Activated T-cell treated with anti-CD3 and anti-CD28 coated beads, Interleukin-2, amount 50 U/mL, for 72 hours (primary cell): ENCODE measurements at regions not wholly inside any gene's neighbourhood (a gene's known extent, or its start where the extent isn't known, plus 50 kb on each side); places are given as distances from the start of the nearest gene placed in this dataset.

Experiments used
- ATAC-seq, 2 donors: fragments of 150-1000 bp; cut with Tn5 transposase; replicated peaks in 1 of 2; 2 replicates each; pipeline ENCODE4 v1.10.0; 2021; ENCODE audit warnings: moderate library complexity in 2 of 2, mild to moderate bottlenecking in 1 of 2
- DNase-seq, 2 donors: peaks; one replicate each; pipeline ENCODE4 v3.0.0; 2021 to 2022; ENCODE audit warnings: mixed read lengths in 1 of 2
- H3K27ac Mint-ChIP-seq: one replicate; pipeline ENCODE4 v1.8.0; 2022; ENCODE audit warnings: mild to moderate bottlenecking, moderate library complexity, mixed read lengths
- H3K27me3 Mint-ChIP-seq: one replicate; pipeline ENCODE4 v1.8.0; 2022; ENCODE audit warnings: low read depth, mixed read lengths
- H3K36me3 Mint-ChIP-seq, 2 donors: one replicate each; pipeline ENCODE4 v1.8.0; 2022; ENCODE audit warnings: mixed read lengths in 2 of 2, mild to moderate bottlenecking in 1 of 2; ENCODE audit not compliant: insufficient read depth in 2 of 2
- H3K4me1 Mint-ChIP-seq: one replicate; pipeline ENCODE4 v1.8.0; 2022; ENCODE audit warnings: low read depth, mixed read lengths
- H3K4me3 Mint-ChIP-seq, 2 donors: one replicate each; pipeline ENCODE4 v1.8.0; 2022; ENCODE audit warnings: mild to moderate bottlenecking in 2 of 2, mixed read lengths in 2 of 2, moderate library complexity in 2 of 2
- H3K9me3 Mint-ChIP-seq, 2 donors: one replicate each; pipeline ENCODE4 v1.8.0; 2022; ENCODE audit warnings: mixed read lengths in 2 of 2

GRCh38 chr4:188904617-188905016 is 765.4 kb downstream of the TRIML1 start:
- Mint-ChIP-seq H3K36me3 (peaks cover 1 to 3% of the 10 kb centered on the region in 2 donors), H3K9me3 (peaks cover 1 to 6% of the 10 kb centered on the region in 2 donors), H3K27ac (no peak overlapping the region), H3K4me1 (no peaks in the 10 kb centered on the region), H3K4me3 (no peak overlapping the region), H3K27me3 (no peaks in the 10 kb centered on the region)
- no peak for ATAC-seq
- no peak for DNase-seq

- Mint-ChIP-seq H3K36me3 (peaks cover 1 to 3% of the 10 kb centered on the region in 2 donors), H3K27me3 (no peaks in the 10 kb centered on the region), H3K27ac (no peak overlapping the region), H3K4me1 (no peaks in the 10 kb centered on the region), H3K4me3 (no peak overlapping the region), H3K9me3 (peaks cover 1 to 6% of the 10 kb centered on the region in 2 donors)
- DNase-seq (no peak), ATAC-seq (no peak)
These were observed 766.0 kb downstream of the TRIML1 start for GRCh38 chr4:188905248-188905647.

GRCh38 chr4:188911199-188911598 is 772.0 kb downstream of the TRIML1 start:
- H3K27ac Mint-ChIP-seq = no peak overlapping the region
- no peaks in the 10 kb centered on the region for H3K27me3 Mint-ChIP-seq

GRCh38 chr4:188911707-188912106 is 772.5 kb downstream of the TRIML1 start:
- H3K9me3 Mint-ChIP-seq = peaks cover 11 to 17% of the 10 kb centered on the region in 2 donors
- no peak for DNase-seq
- H3K4me1 Mint-ChIP-seq = no peaks in the 10 kb centered on the region
- peaks cover 0 to 2% of the 10 kb centered on the region in 2 donors for H3K36me3 Mint-ChIP-seq
- H3K27me3 Mint-ChIP-seq = no peaks in the 10 kb centered on the region
- ATAC-seq = no peak
- no peak overlapping the region for H3K27ac Mint-ChIP-seq
- no peak overlapping the region for H3K4me3 Mint-ChIP-seq

More at GRCh38 chr4:188911199-188911598, 772.0 kb downstream of the TRIML1 start:
- Mint-ChIP-seq H3K4me3 (no peak overlapping the region), H3K4me1 (no peaks in the 10 kb centered on the region), H3K36me3 (peaks cover 0 to 2% of the 10 kb centered on the region in 2 donors), H3K9me3 (peaks cover 11 to 17% of the 10 kb centered on the region in 2 donors)
- no peak for ATAC-seq
- DNase-seq = no peak

- Mint-ChIP-seq H3K36me3 (peaks cover 0 to 2% of the 10 kb centered on the region in 2 donors), H3K27ac (no peak overlapping the region), H3K4me3 (no peak overlapping the region), H3K9me3 (peaks cover 17 to 19% of the 10 kb centered on the region in 2 donors), H3K4me1 (no peaks in the 10 kb centered on the region), H3K27me3 (no peaks in the 10 kb centered on the region)
- DNase-seq = no peak
- ATAC-seq = no peak
These were observed 775.9 kb downstream of the TRIML1 start for GRCh38 chr4:188915175-188915574.

- Mint-ChIP-seq H3K27me3 (no peaks in the 10 kb centered on the region), H3K9me3 (peaks cover 12 to 17% of the 10 kb centered on the region in 2 donors)
These were observed 779.5 kb downstream of the TRIML1 start for GRCh38 chr4:188918787-188919186.

GRCh38 chr4:188930822-188931221 is 791.6 kb downstream of the TRIML1 start:
- ATAC-seq (no peak), DNase-seq (peak; percentile 2)
- Mint-ChIP-seq H3K27ac (no peak overlapping the region), H3K27me3 (no peaks in the 10 kb centered on the region), H3K4me3 (no peak overlapping the region), H3K36me3 (peaks cover 2 to 4% of the 10 kb centered on the region in 2 donors), H3K9me3 (peaks cover 6 to 13% of the 10 kb centered on the region in 2 donors), H3K4me1 (no peaks in the 10 kb centered on the region)

More at GRCh38 chr4:188918787-188919186, 779.5 kb downstream of the TRIML1 start:
- Mint-ChIP-seq H3K36me3 (peaks cover 0 to 2% of the 10 kb centered on the region in 2 donors), H3K4me3 (no peak overlapping the region), H3K27ac (no peak overlapping the region), H3K4me1 (no peaks in the 10 kb centered on the region)
- no peak for DNase-seq
- no peak for ATAC-seq

GRCh38 chr4:188934320-188934962 is 795.2 kb downstream of the TRIML1 start:
- ATAC-seq = no peak
- Mint-ChIP-seq H3K27me3 (no peaks in the 10 kb centered on the region), H3K9me3 (peaks cover 6 to 9% of the 10 kb centered on the region in 2 donors), H3K4me1 (no peaks in the 10 kb centered on the region), H3K36me3 (peaks cover 0 to 4% of the 10 kb centered on the region in 2 donors), H3K4me3 (no peak overlapping the region), H3K27ac (no peak overlapping the region)
- no peak for DNase-seq

- no peak overlapping the region for H3K4me3 Mint-ChIP-seq
- ATAC-seq (no peak), DNase-seq (no peak)
- no peak overlapping the region for H3K27ac Mint-ChIP-seq
- no peaks in the 10 kb centered on the region for H3K27me3 Mint-ChIP-seq
- H3K36me3 Mint-ChIP-seq = no peaks in the 10 kb centered on the region
- H3K9me3 Mint-ChIP-seq = peaks cover 4% of the 10 kb centered on the region in 2 donors
- H3K4me1 Mint-ChIP-seq = no peaks in the 10 kb centered on the region
These were observed 802.4 kb downstream of the TRIML1 start for GRCh38 chr4:188941524-188942119.

- Mint-ChIP-seq H3K27ac (no peak overlapping the region), H3K36me3 (no peaks in the 10 kb centered on the region), H3K4me1 (no peaks in the 10 kb centered on the region), H3K9me3 (peaks cover 4 to 6% of the 10 kb centered on the region in 2 donors), H3K27me3 (no peaks in the 10 kb centered on the region), H3K4me3 (no peak overlapping the region)
- ATAC-seq (no peak), DNase-seq (no peak)
These were observed 803.4 kb downstream of the TRIML1 start for GRCh38 chr4:188942606-188943005.

- Mint-ChIP-seq H3K9me3 (peaks cover 6 to 10% of the 10 kb centered on the region in 2 donors), H3K4me1 (no peaks in the 10 kb centered on the region), H3K4me3 (no peak overlapping the region), H3K27me3 (no peaks in the 10 kb centered on the region), H3K27ac (no peak overlapping the region), H3K36me3 (no peaks in the 10 kb centered on the region)
- ATAC-seq (no peak), DNase-seq (no peak)
These were observed 810.4 kb downstream of the TRIML1 start for GRCh38 chr4:188949596-188949995.

- no peak overlapping the region for H3K27ac Mint-ChIP-seq
- ATAC-seq (no peak), DNase-seq (no peak)
- peaks cover 17 to 19% of the 10 kb centered on the region in 2 donors for H3K9me3 Mint-ChIP-seq
- H3K4me1 Mint-ChIP-seq = no peaks in the 10 kb centered on the region
- no peaks in the 10 kb centered on the region for H3K27me3 Mint-ChIP-seq
- H3K36me3 Mint-ChIP-seq = no peaks in the 10 kb centered on the region
- H3K4me3 Mint-ChIP-seq = no peak overlapping the region
These were observed 815.8 kb downstream of the TRIML1 start for GRCh38 chr4:188955066-188955465.

GRCh38 chr4:188956566-188956965 is 817.3 kb downstream of the TRIML1 start:
- ATAC-seq = no peak
- Mint-ChIP-seq H3K4me3 (no peak overlapping the region), H3K36me3 (no peaks in the 10 kb centered on the region), H3K4me1 (no peaks in the 10 kb centered on the region), H3K9me3 (peaks cover 16 to 19% of the 10 kb centered on the region in 2 donors), H3K27me3 (no peaks in the 10 kb centered on the region), H3K27ac (no peak overlapping the region)
- no peak for DNase-seq
